ENCODE measurements at regions not wholly inside any gene's neighbourhood (a gene's known extent, or its start where the extent isn't known, plus 50 kb on each side); places are given as distances from the start of the nearest gene placed in this dataset.

GRCh38 chr2:4903656-4904348 lies 788.4 kb upstream of the SOX11 start:
- no peak for TF ChIP-seq EZH2 (conservative IDR thresholded peaks at IDR 0.05; ENCODE audit: low read depth, low read length)
- no peak for TF ChIP-seq POLR2A (IDR thresholded peaks at IDR 0.05; ENCODE audit: insufficient read depth in 1 of 2, low read depth in 2 of 2, low read length in 2 of 2)
